Upper lobe of left lung (tissue), 6 donors: ENCODE measurements at regions not wholly inside any gene's neighbourhood (a gene's known extent, or its start where the extent isn't known, plus 50 kb on each side); places are given as distances from the start of the nearest gene placed in this dataset.
"Not testable (repeated sequence)": the region's sequence is repeated elsewhere in the genome, so short reads cannot be mapped to it uniquely, and the experiment has no call there.

ENCODE experiments used
- ATAC-seq, 2 donors: fragments of 200-7000 bp; cut with Tn5 transposase; one replicate each; pipeline ENCODE4 v1.9.1; 2022; ENCODE audit warnings: mild to moderate bottlenecking in 2 of 2, moderate library complexity in 2 of 2; ENCODE audit not compliant: low FRiP score in 2 of 2
- DNase-seq, 2 donors: peaks; one replicate each; pipeline ENCODE4 v3.0.0-alpha.2; 2019 to 2020
- H3K27ac ChIP-seq, 4 donors: fragments of 200-600 bp; sonication (generic); one replicate each; pipeline ENCODE4 v1.5.1; 2016 to 2019
- H3K27me3 ChIP-seq, 4 donors: fragments of 200-600 bp; sonication (generic); one replicate each; pipeline ENCODE4 v1.5.1; 2017 to 2019
- H3K36me3 ChIP-seq, 4 donors: fragments of 200-600 bp; sonication (generic); one replicate each; pipeline ENCODE4 v1.5.1; 2016 to 2019
- H3K4me1 ChIP-seq, 4 donors: fragments of 200-600 bp; sonication (generic); one replicate each; pipeline ENCODE4 v1.5.1; 2018 to 2019
- H3K4me3 ChIP-seq, 4 donors: fragments of 200-600 bp; sonication (generic); one replicate each; pipeline ENCODE4 v1.5.1; 2017 to 2019; ENCODE audit warnings: mild to moderate bottlenecking in 2 of 4, moderate library complexity in 1 of 4
- H3K9me3 ChIP-seq, 4 donors: fragments of 200-600 bp; sonication (generic); one replicate each; pipeline ENCODE4 v1.5.1; 2018 to 2019
- EP300 ChIP-seq, 4 donors: sonication (generic); formaldehyde crosslinking; IDR thresholded peaks; one replicate each; pipeline ENCODE4 v1.5.1; 2017; ENCODE audit warnings: antibody characterized with exemption in 4 of 4, control low read depth in 2 of 4
- POLR2A ChIP-seq, 4 donors: fragments of 450-650 bp; IDR thresholded peaks; one replicate each; pipeline ENCODE4 v1.5.1; 2016 to 2017; ENCODE audit warnings: antibody characterized with exemption in 4 of 4, mild to moderate bottlenecking in 2 of 4
- POLR2AphosphoS5 ChIP-seq, 2 donors: sonication (generic); formaldehyde crosslinking; IDR thresholded peaks; one replicate each; pipeline ENCODE4 v1.5.1; 2017; ENCODE audit warnings: antibody characterized with exemption in 2 of 2
- WGBS, 2 donors: methylation state at CpG; one replicate each; pipeline ENCODE4 v1.1.5; 2017 to 2018; 5-methylcytosine and 5-hydroxymethylcytosine counted together
- TF ChIP-seq, protein P1 (sequence below), 6 experiments: fragments of 450-650 bp in 4 of 6; fragments of 200-600 bp in 2 of 6; sonication (generic) in 2 of 6; IDR thresholded peaks; one replicate each; pipeline ENCODE4 v1.5.1; 2016 to 2019; ENCODE audit warnings: antibody characterized with exemption in 6 of 6
- donor health status: DM: no; HTN: no; CAD: no; lungs with moderate emphysema.
- donor health status: DM: no; HTN: yes; CAD: no; lungs with severe emphysema.

DNA sequence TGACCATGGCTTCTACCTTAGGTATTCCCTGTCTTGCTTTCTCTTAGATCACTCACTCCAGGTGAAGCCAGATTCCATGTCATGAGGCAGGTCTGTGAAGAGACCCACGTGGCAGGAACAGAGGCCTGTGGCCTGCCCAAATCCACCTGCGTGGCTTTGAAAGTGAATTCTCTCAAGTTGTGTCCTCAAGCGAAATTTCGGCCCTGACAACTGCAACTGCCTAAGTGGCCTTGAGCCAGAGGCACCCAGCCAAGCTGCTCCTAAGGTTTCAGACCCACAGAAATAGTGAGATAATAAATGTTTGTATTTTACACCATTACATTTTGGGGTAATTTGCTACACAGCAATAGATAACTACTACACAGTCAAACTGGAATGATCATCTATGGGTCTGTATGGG is 497.9 kb downstream of the XYLT1 start:
- Histone ChIP-seq H3K9me3 (no peaks in the 10 kb centered on the region), H3K27me3 (no peaks in the 10 kb centered on the region), H3K4me3 (no peak overlapping the region), H3K4me1 (no peaks in the 10 kb centered on the region), H3K36me3 (no peaks in the 10 kb centered on the region), H3K27ac (no peak overlapping the region)
- TF ChIP-seq EP300 (IDR thresholded peaks at IDR 0.05) (no peak), POLR2A (IDR thresholded peaks at IDR 0.05) (no peak), POLR2AphosphoS5 (IDR thresholded peaks at IDR 0.05) (no peak)
- TF ChIP-seq, protein P1, sequence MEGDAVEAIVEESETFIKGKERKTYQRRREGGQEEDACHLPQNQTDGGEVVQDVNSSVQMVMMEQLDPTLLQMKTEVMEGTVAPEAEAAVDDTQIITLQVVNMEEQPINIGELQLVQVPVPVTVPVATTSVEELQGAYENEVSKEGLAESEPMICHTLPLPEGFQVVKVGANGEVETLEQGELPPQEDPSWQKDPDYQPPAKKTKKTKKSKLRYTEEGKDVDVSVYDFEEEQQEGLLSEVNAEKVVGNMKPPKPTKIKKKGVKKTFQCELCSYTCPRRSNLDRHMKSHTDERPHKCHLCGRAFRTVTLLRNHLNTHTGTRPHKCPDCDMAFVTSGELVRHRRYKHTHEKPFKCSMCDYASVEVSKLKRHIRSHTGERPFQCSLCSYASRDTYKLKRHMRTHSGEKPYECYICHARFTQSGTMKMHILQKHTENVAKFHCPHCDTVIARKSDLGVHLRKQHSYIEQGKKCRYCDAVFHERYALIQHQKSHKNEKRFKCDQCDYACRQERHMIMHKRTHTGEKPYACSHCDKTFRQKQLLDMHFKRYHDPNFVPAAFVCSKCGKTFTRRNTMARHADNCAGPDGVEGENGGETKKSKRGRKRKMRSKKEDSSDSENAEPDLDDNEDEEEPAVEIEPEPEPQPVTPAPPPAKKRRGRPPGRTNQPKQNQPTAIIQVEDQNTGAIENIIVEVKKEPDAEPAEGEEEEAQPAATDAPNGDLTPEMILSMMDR (IDR thresholded peaks at IDR 0.05), result no peak
- ATAC-seq, result no peak
- WGBS, 2 donors, result 89 to 92% methylated on average over 4 of the region's 4 CpGs
- DNase-seq, result no peak

DNA sequence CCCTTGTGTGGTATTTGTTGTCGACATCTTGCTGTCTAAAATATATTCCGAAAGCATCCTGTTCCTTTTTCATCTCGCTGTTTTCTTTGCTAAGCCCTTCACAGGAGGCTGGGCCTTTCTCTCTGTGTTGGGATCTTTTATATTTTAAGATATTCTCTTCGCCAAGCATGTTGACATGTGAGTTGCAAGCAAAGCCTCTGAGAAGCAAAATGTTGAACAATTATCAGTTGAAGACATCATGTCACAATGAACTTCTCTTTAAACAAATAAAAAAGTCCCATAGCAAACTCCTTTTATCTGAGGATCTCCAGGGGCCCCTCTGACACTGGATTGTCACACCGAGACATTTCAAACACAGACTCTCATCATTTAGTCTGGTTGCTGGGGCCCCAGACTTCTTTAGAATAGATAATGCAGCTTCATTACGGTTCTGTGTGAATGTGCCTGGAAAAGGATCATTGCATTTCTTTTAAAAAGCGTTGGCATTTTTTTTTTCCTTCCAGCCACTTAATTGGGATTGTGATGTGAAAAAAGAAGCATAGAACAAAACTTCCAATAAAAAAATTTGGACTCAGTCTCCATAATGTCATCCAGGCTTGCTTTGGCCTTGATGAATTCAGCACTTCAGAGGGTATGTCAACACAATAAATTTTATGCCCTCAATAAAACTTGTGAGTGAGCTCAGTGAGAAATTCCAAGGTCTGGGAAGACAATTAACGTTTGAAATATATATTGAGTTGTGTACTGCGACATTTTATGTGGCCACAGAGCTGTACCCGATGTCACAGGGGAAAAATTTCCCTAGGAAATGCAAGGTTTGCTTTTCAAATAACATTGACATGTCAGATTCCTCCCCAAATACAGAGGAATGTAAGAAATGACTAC is 496.8 kb downstream of the XYLT1 start:
- TF ChIP-seq POLR2AphosphoS5 (IDR thresholded peaks at IDR 0.05) (no peak), EP300 (IDR thresholded peaks at IDR 0.05) (no peak), POLR2A (IDR thresholded peaks at IDR 0.05) (no peak)
- TF ChIP-seq, protein P1 (IDR thresholded peaks at IDR 0.05), result no peak
- no peaks in the 10 kb centered on the region for H3K36me3 ChIP-seq
- no peaks in the 10 kb centered on the region for H3K4me1 ChIP-seq
- H3K27me3 ChIP-seq, result no peaks in the 10 kb centered on the region
- no peak overlapping the region for H3K4me3 ChIP-seq
- DNase-seq (no peak), ATAC-seq (no peak)
- WGBS, 2 donors, result 54 to 58% methylated on average over 10 of the region's 10 CpGs
- H3K27ac ChIP-seq, result no peak overlapping the region
- H3K9me3 ChIP-seq, result no peaks in the 10 kb centered on the region

DNA sequence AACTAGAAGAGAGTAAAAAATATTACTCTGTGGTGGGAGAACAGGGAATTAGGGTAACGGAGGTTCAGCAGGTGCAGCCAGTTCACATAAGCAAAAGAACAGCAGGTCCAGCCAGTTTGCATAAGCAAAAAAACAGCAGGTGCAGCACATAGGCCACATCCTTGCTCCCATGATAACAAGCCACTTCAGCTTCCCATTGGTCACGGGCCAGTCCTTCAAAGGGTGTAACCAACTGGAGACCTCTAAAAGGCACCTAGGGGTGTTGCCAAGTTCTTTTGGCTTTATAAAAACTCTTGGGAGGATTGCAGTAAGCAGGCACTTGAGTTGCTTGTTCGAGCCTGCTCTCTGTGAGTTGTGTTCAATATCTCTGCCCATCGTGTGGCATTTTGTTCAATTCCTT is 488.1 kb downstream of the XYLT1 start:
- Histone ChIP-seq H3K27ac (no peak overlapping the region), H3K36me3 (no peaks in the 10 kb centered on the region), H3K27me3 (no peaks in the 10 kb centered on the region), H3K4me3 (no peak overlapping the region), H3K9me3 (no peaks in the 10 kb centered on the region), H3K4me1 (no peaks in the 10 kb centered on the region)
- TF ChIP-seq, protein P1 (IDR thresholded peaks at IDR 0.05), result no peak
- TF ChIP-seq POLR2AphosphoS5 (IDR thresholded peaks at IDR 0.05) (no peak), EP300 (IDR thresholded peaks at IDR 0.05) (no peak), POLR2A (IDR thresholded peaks at IDR 0.05) (no peak)
- ATAC-seq, result no peak
- DNase-seq, result no peak
- 91 to 96% methylated on average over 4 of the region's 4 CpGs for WGBS, 2 donors

DNA sequence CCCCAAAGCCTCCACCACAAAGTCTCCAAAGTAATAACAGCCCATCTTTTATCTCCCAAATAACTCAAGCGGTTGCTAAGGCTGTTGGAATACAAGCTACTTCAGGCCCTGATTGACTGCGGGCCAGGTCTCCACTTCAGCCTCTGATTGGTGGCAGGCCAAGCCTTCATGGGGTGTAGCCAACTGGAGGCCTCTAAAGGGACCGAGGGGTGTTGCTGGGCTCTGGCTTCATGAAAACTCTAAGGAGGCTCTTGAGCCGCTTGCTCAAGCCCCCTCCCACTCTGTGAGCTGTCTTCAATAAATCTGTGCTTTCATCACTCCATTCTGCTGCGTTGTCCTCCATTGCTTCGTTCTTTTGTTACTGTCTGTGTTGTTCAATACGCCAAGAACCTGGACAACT is 487.2 kb downstream of the XYLT1 start:
- DNase-seq (no peak), ATAC-seq (no peak)
- Histone ChIP-seq H3K9me3 (no peaks in the 10 kb centered on the region), H3K36me3 (no peaks in the 10 kb centered on the region), H3K4me3 (no peak overlapping the region), H3K4me1 (no peaks in the 10 kb centered on the region), H3K27ac (no peak overlapping the region), H3K27me3 (no peaks in the 10 kb centered on the region)
- no peak for TF ChIP-seq EP300 (IDR thresholded peaks at IDR 0.05)
- TF ChIP-seq, protein P1 (IDR thresholded peaks at IDR 0.05), result no peak
- no peak for TF ChIP-seq POLR2A (IDR thresholded peaks at IDR 0.05)
- TF ChIP-seq POLR2AphosphoS5 (IDR thresholded peaks at IDR 0.05), result no peak
- 89 to 94% methylated on average over 5 to 7 of the region's 7 CpGs for WGBS, 2 donors

DNA sequence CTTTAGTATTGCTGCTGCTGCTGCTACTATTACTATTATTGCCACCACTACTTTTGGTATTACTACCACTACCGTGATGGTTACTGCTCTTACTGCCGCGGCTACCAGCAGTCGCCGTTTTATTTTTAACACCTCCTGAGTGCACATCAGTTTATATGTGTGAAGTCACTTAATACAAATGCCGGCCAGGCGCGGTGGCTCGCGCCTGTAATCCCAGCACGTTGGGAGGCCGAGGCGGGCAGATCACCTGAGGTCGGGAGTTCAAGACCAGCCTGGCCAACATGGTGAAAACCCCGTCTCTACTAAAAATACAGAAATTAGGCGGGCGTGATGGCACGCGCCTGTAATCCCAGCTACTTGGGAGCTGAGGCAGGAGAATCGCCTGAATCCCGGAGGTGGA is 486.7 kb downstream of the XYLT1 start:
- not testable (repeated sequence) for H3K27me3 ChIP-seq, H3K4me3 ChIP-seq, H3K9me3 ChIP-seq, H3K36me3 ChIP-seq, ATAC-seq, H3K4me1 ChIP-seq, H3K27ac ChIP-seq
- 95 to 97% methylated on average over 21 of the region's 21 CpGs for WGBS, 2 donors
- peak in 1 of 2 donors; percentile 57 for DNase-seq
